Stomach smooth muscle (tissue), 2 donors: ENCODE measurements at regions not wholly inside any gene's neighbourhood (a gene's known extent, or its start where the extent isn't known, plus 50 kb on each side); places are given as distances from the start of the nearest gene placed in this dataset.

Source experiments
- H3K27ac ChIP-seq: one replicate; pipeline ENCODE4 v1.7.0; 2013; ENCODE audit warnings: mild to moderate bottlenecking, low read length, inconsistent platforms
- H3K27me3 ChIP-seq, 2 donors: one replicate each; pipeline ENCODE4 v1.7.0; 2013; ENCODE audit warnings: low read length in 2 of 2; ENCODE audit not compliant: insufficient read depth in 2 of 2, control insufficient read depth in 1 of 2
- H3K36me3 ChIP-seq, 2 donors: one replicate each; pipeline ENCODE4 v1.7.0; 2013; ENCODE audit warnings: low read length in 2 of 2; ENCODE audit not compliant: control insufficient read depth in 2 of 2, insufficient read depth in 2 of 2
- H3K4me1 ChIP-seq: one replicate; pipeline ENCODE4 v1.7.0; 2013; ENCODE audit warnings: low read length; ENCODE audit not compliant: control insufficient read depth, insufficient read depth
- H3K4me3 ChIP-seq, 2 donors: one replicate each; pipeline ENCODE4 v1.7.0; 2013; ENCODE audit warnings: low read length in 2 of 2
- H3K9ac ChIP-seq, 2 donors: one replicate each; pipeline ENCODE4 v1.7.0; 2013; ENCODE audit warnings: low read length in 2 of 2, mild to moderate bottlenecking in 1 of 2
- H3K9me3 ChIP-seq, 2 donors: one replicate each; pipeline ENCODE4 v1.7.0; 2013; ENCODE audit warnings: low read length in 2 of 2; ENCODE audit not compliant: control insufficient read depth in 2 of 2
- donor health status: healthy.
- donor health status: Pancreatic carcinoma.

GRCh38 chr12:127400221-127400620 is 866.7 kb upstream of the TMEM132C start:
- Histone ChIP-seq H3K9ac (no peak overlapping the region), H3K27ac (no peak overlapping the region), H3K4me1 (no peaks in the 10 kb centered on the region), H3K27me3 (no peaks in the 10 kb centered on the region), H3K9me3 (no peaks in the 10 kb centered on the region), H3K4me3 (no peak overlapping the region), H3K36me3 (no peaks in the 10 kb centered on the region)

- H3K9me3 ChIP-seq, result no peaks in the 10 kb centered on the region
- H3K4me3 ChIP-seq, result no peak overlapping the region
- H3K4me1 ChIP-seq, result no peaks in the 10 kb centered on the region
- no peaks in the 10 kb centered on the region for H3K36me3 ChIP-seq
- H3K27ac ChIP-seq, result no peak overlapping the region
- no peak overlapping the region for H3K9ac ChIP-seq
- H3K27me3 ChIP-seq, result no peaks in the 10 kb centered on the region
Observed at GRCh38 chr12:127401005-127401404, 866.0 kb upstream of the TMEM132C start.

GRCh38 chr12:127401536-127401935 is 865.4 kb upstream of the TMEM132C start:
- H3K9ac ChIP-seq, result no peak overlapping the region
- H3K9me3 ChIP-seq, result no peaks in the 10 kb centered on the region
- H3K27me3 ChIP-seq, result no peaks in the 10 kb centered on the region
- H3K4me1 ChIP-seq, result no peaks in the 10 kb centered on the region
- H3K27ac ChIP-seq, result no peak overlapping the region
- no peak overlapping the region for H3K4me3 ChIP-seq
- H3K36me3 ChIP-seq, result no peaks in the 10 kb centered on the region

- H3K36me3 ChIP-seq, result no peaks in the 10 kb centered on the region
- no peak overlapping the region for H3K4me3 ChIP-seq
- H3K9me3 ChIP-seq, result no peaks in the 10 kb centered on the region
- H3K4me1 ChIP-seq, result no peaks in the 10 kb centered on the region
- H3K27ac ChIP-seq, result no peak overlapping the region
- H3K9ac ChIP-seq, result no peak overlapping the region
- H3K27me3 ChIP-seq, result no peaks in the 10 kb centered on the region
Observed at GRCh38 chr12:127411166-127411915, 855.6 kb upstream of the TMEM132C start.

- Histone ChIP-seq H3K4me1 (no peaks in the 10 kb centered on the region), H3K27ac (no peak overlapping the region), H3K36me3 (no peaks in the 10 kb centered on the region), H3K27me3 (peaks cover 0 to 2% of the 10 kb centered on the region in 2 donors), H3K9me3 (peaks cover 0 to 2% of the 10 kb centered on the region in 2 donors), H3K9ac (no peak overlapping the region), H3K4me3 (no peak overlapping the region)
Observed at GRCh38 chr12:127411981-127412380, 855.0 kb upstream of the TMEM132C start.

GRCh38 chr12:127412866-127413265 is 854.1 kb upstream of the TMEM132C start:
- Histone ChIP-seq H3K9me3 (peaks cover 2 to 4% of the 10 kb centered on the region in 2 donors), H3K36me3 (no peaks in the 10 kb centered on the region), H3K4me3 (no peak overlapping the region), H3K4me1 (no peaks in the 10 kb centered on the region), H3K9ac (no peak overlapping the region), H3K27ac (no peak overlapping the region), H3K27me3 (peaks cover 0 to 4% of the 10 kb centered on the region in 2 donors)

- Histone ChIP-seq H3K4me1 (no peaks in the 10 kb centered on the region), H3K9ac (no peak overlapping the region), H3K4me3 (no peak overlapping the region)
Observed at GRCh38 chr12:127414186-127414585, 852.8 kb upstream of the TMEM132C start.

GRCh38 chr12:127414636-127415035 is 852.3 kb upstream of the TMEM132C start:
- no peak overlapping the region for H3K9ac ChIP-seq
- no peak overlapping the region for H3K27ac ChIP-seq
- H3K4me1 ChIP-seq, result no peaks in the 10 kb centered on the region
- peaks cover 0 to 4% of the 10 kb centered on the region in 2 donors for H3K27me3 ChIP-seq
- H3K4me3 ChIP-seq, result no peak overlapping the region
- H3K9me3 ChIP-seq, result peaks cover 4 to 5% of the 10 kb centered on the region in 2 donors
- no peaks in the 10 kb centered on the region for H3K36me3 ChIP-seq

More at GRCh38 chr12:127414186-127414585, 852.8 kb upstream of the TMEM132C start:
- H3K36me3 ChIP-seq, result no peaks in the 10 kb centered on the region
- H3K27ac ChIP-seq, result no peak overlapping the region
- peaks cover 4 to 5% of the 10 kb centered on the region in 2 donors for H3K9me3 ChIP-seq
- H3K27me3 ChIP-seq, result peaks cover 0 to 4% of the 10 kb centered on the region in 2 donors

- H3K4me3 ChIP-seq, result no peak overlapping the region
- no peak overlapping the region for H3K9ac ChIP-seq
- H3K27ac ChIP-seq, result no peak overlapping the region
- peaks cover 4 to 5% of the 10 kb centered on the region in 2 donors for H3K9me3 ChIP-seq
- no peaks in the 10 kb centered on the region for H3K4me1 ChIP-seq
- H3K27me3 ChIP-seq, result peaks cover 0 to 4% of the 10 kb centered on the region in 2 donors
- no peaks in the 10 kb centered on the region for H3K36me3 ChIP-seq
Observed at GRCh38 chr12:127416796-127417195, 850.2 kb upstream of the TMEM132C start.

GRCh38 chr12:127419111-127419510 is 847.9 kb upstream of the TMEM132C start:
- peaks cover 4 to 5% of the 10 kb centered on the region in 2 donors for H3K9me3 ChIP-seq
- no peak overlapping the region for H3K4me3 ChIP-seq
- no peaks in the 10 kb centered on the region for H3K4me1 ChIP-seq
- no peaks in the 10 kb centered on the region for H3K36me3 ChIP-seq
- no peak overlapping the region for H3K9ac ChIP-seq
- H3K27ac ChIP-seq, result no peak overlapping the region
- peaks cover 0 to 4% of the 10 kb centered on the region in 2 donors for H3K27me3 ChIP-seq

GRCh38 chr12:127421614-127422013 is 845.4 kb upstream of the TMEM132C start:
- Histone ChIP-seq H3K9me3 (peaks cover 4 to 5% of the 10 kb centered on the region in 2 donors), H3K36me3 (no peaks in the 10 kb centered on the region), H3K27me3 (peaks cover 0 to 4% of the 10 kb centered on the region in 2 donors), H3K27ac (no peak overlapping the region), H3K4me1 (no peaks in the 10 kb centered on the region), H3K9ac (no peak overlapping the region), H3K4me3 (no peak overlapping the region)
